GM19238 (cell line): ENCODE measurements at regions not wholly inside any gene's neighbourhood (a gene's known extent, or its start where the extent isn't known, plus 50 kb on each side); places are given as distances from the start of the nearest gene placed in this dataset.
"Not testable (repeated sequence)": the region's sequence is repeated elsewhere in the genome, so short reads cannot be mapped to it uniquely, and the experiment has no call there.

ENCODE experiments used
- DNase-seq: peaks from one replicate; pipeline ENCODE4 v3.0.0; 2011; ENCODE audit warnings: low spot score; ENCODE audit not compliant: insufficient read length

- no peak for DNase-seq
Observed at GRCh38 chr20:12927489-12927888, 81.3 kb upstream of the SPTLC3 start.

GRCh38 chr20:12928358-12928754 is 80.4 kb upstream of the SPTLC3 start:
- no peak for DNase-seq

DNA sequence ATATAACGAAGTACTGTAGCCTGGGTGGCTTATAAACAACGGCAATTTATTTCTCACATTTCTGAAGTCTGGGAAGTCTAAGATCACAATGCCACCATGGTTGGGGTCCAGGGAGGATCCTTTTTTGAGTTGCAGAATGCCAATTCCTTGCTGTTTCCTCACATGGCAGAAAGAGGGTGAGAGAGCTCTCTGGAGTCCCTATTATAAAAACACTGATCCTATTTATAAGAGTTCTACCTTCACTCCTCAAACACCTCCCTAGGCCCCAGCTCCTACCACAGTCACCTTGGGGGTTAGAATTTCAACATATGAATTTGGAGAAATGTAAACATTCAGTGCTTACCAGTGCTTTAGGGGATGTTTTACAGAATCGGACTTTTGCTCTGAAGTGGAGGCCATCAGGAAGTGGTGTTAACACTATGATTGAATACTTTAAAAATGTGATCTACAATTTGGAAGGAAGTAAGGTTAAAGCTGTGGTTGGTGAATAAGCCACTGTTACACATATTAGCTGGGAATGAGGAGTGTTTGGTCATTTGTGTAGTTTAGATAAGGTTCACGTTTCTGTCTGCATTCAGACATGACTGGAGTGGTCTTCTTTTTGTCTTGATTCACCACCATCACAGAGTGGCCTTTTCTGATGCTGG is 79.9 kb upstream of the SPTLC3 start:
- no peak for DNase-seq

GRCh38 chr20:12936020-12936419 is 72.8 kb upstream of the SPTLC3 start:
- DNase-seq = no peak

- DNase-seq = no peak
Observed at GRCh38 chr20:12936524-12936923, 72.2 kb upstream of the SPTLC3 start.

DNA sequence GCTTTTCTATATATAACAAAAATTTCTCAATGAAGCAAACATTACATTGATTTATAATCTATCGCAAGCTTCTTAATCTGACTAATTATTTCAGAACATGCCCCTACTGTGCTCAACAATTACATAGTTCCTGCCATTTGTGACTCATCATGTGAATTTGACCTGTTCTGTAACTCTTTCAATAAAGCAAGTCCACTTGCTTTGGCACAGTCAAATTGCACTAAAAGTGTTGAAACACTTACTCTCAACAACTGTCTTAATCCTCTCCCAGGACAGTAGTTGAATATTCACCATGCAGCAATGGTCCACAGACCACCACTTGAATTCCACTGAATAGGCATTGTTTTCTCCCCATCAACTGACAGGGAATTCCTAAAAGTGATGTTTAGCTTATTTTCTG is 67.7 kb upstream of the SPTLC3 start:
- DNase-seq = no peak

- no peak for DNase-seq
Observed at GRCh38 chr20:12942123-12942522, 66.6 kb upstream of the SPTLC3 start.

DNA sequence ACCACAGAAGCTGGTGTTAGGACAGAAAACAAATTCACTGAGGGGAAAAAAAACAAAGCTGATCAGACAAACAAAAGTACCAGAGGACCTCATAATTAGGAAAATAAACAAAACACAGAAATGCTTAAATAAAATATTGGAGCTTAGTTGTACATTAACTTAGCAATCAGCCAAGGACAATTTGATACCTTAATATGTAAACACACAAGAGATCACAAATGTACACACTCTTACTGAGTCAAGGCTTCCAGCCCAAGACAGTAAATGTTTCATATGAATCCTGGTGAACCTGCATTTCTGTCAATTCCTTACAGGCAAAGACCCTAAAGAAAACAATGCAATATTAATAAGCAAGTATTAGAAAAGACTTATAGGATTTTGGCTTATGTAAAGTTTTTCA is 62.0 kb upstream of the SPTLC3 start:
- no peak for DNase-seq

DNA sequence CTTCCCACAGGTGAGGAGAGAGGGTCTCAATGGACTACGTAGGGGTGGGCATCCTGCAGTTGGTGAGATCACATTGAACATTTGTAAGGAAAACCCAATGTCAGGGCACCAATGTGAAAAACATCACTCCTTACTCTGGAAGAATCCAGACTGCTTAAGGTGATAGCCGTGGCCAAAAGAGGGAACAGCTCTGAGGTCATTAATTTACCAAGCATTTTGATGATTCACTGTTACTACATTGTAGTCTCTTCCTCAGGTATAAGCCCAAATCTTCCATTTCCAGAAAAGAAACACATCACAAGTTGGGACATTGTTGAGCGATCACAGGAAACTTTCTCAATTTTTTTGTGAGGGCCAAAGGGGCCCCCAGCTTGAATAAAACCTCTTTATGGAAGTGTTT is 61.1 kb upstream of the SPTLC3 start:
- no peak for DNase-seq

- no peak for DNase-seq
Observed at GRCh38 chr20:12949429-12949980, 59.3 kb upstream of the SPTLC3 start.

GRCh38 chr20:12954254-12954653 is 54.5 kb upstream of the SPTLC3 start:
- DNase-seq = not testable (repeated sequence)

GRCh38 chr20:12955611-12956010 is 53.2 kb upstream of the SPTLC3 start:
- DNase-seq = no peak

DNA sequence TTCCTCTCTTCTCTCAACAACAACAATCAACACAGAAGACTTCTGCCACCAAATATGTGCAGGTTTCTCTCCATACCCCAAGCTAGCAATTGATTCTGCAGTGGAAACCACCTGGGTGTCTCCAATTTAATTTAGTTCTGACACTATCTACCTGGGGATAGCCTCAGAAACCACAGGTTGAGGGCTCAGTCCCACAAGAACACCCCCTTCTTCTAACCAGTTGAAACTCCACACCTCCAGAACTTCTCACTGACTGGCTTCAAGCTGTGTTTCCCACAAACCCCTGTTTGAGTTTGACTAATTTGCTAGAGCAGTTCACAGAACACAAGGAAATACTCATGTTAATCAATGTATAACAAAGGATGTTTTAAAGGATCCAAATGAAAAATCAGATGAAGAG is 52.5 kb upstream of the SPTLC3 start:
- DNase-seq = no peak

DNA sequence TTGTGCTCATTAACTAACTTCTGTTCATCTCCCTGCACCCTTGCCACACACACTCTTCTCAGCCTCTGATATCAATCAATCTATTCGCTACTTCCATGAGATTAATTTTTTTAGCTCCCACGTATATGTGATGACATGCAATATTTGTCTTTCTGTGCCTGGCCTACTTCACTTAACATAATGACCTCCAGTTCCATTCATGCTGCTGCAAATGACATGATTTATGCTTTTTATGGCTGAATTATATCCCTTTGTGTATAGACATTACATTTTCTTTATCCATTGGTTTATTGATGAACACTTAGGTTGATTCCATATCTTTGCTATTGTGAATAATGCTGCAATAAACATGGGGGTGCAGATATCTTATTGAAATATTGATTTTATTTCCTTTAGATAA is 50.8 kb upstream of the SPTLC3 start:
- DNase-seq = no peak
